T-helper 1 cell (primary cell): ENCODE measurements at regions not wholly inside any gene's neighbourhood (a gene's known extent, or its start where the extent isn't known, plus 50 kb on each side); places are given as distances from the start of the nearest gene placed in this dataset.
"Not testable (repeated sequence)": the region's sequence is repeated elsewhere in the genome, so short reads cannot be mapped to it uniquely, and the experiment has no call there.

Experiments
- DNase-seq, 5 donors: peaks; one replicate each; pipeline ENCODE4 v3.0.0-alpha.2; 2012 to 2020

GRCh38 chr9:12290166-12290869, 402.9 kb upstream of the TYRP1 start:
- DNase-seq: no peak

- no peak for DNase-seq
These were observed 388.0 kb upstream of the TYRP1 start for GRCh38 chr9:12305211-12305610.

- DNase-seq: no peak
These were observed 378.6 kb upstream of the TYRP1 start for GRCh38 chr9:12314589-12314988.

GRCh38 chr9:12318732-12319685, 374.2 kb upstream of the TYRP1 start:
- DNase-seq: no peak

GRCh38 chr9:12329623-12329985, 363.6 kb upstream of the TYRP1 start:
- no peak for DNase-seq

GRCh38 chr9:12333966-12334365, 359.2 kb upstream of the TYRP1 start:
- DNase-seq: not testable (repeated sequence)

GRCh38 chr9:12350775-12351174, 342.4 kb upstream of the TYRP1 start:
- no peak for DNase-seq

GRCh38 chr9:12351293-12352044, 341.7 kb upstream of the TYRP1 start:
- no peak for DNase-seq

- DNase-seq: no peak
These were observed 341.2 kb upstream of the TYRP1 start for GRCh38 chr9:12352045-12352315.

- no peak for DNase-seq
These were observed 329.7 kb upstream of the TYRP1 start for GRCh38 chr9:12363439-12363838.

- no peak for DNase-seq
These were observed 324.6 kb upstream of the TYRP1 start for GRCh38 chr9:12368569-12368968.

- DNase-seq: no peak
These were observed 301.2 kb upstream of the TYRP1 start for GRCh38 chr9:12391839-12392509.

GRCh38 chr9:12394105-12394504, 299.1 kb upstream of the TYRP1 start:
- no peak for DNase-seq

- no peak for DNase-seq
These were observed 289.5 kb upstream of the TYRP1 start for GRCh38 chr9:12403721-12404120.

GRCh38 chr9:12413986-12414385, 279.2 kb upstream of the TYRP1 start:
- no peak for DNase-seq

- DNase-seq: no peak
These were observed 278.7 kb upstream of the TYRP1 start for GRCh38 chr9:12414514-12414913.

- DNase-seq: no peak
These were observed 277.8 kb upstream of the TYRP1 start for GRCh38 chr9:12415361-12415760.

GRCh38 chr9:12416716-12417115, 276.5 kb upstream of the TYRP1 start:
- DNase-seq: no peak

- DNase-seq: no peak
These were observed 268.9 kb upstream of the TYRP1 start for GRCh38 chr9:12424243-12424642.

GRCh38 chr9:12425878-12426864, 267.0 kb upstream of the TYRP1 start:
- no peak for DNase-seq

GRCh38 chr9:12439267-12439666, 253.9 kb upstream of the TYRP1 start:
- no peak for DNase-seq

GRCh38 chr9:12441080-12441479, 252.1 kb upstream of the TYRP1 start:
- not testable (repeated sequence) for DNase-seq
